Transverse colon (tissue), 4 donors: ENCODE measurements at regions not wholly inside any gene's neighbourhood (a gene's known extent, or its start where the extent isn't known, plus 50 kb on each side); places are given as distances from the start of the nearest gene placed in this dataset.
"Not testable (repeated sequence)": the region's sequence is repeated elsewhere in the genome, so short reads cannot be mapped to it uniquely, and the experiment has no call there.

Experiments
- DNase-seq: peaks from one replicate; pipeline ENCODE4 v3.0.0-alpha.2; 2019
- H3K27ac ChIP-seq, 4 donors: fragments of 200-600 bp; sonication (generic); 2 replicates each; pipeline ENCODE4 v1.5.1; 2016 to 2018; ENCODE audit warnings: inconsistent platforms in 4 of 4
- H3K27me3 ChIP-seq: fragments of 200-600 bp; sonication (generic); 2 replicates; pipeline ENCODE4 v1.5.1; 2017; ENCODE audit warnings: inconsistent platforms
- H3K36me3 ChIP-seq, 4 donors: fragments of 200-600 bp; sonication (generic); 2 replicates each; pipeline ENCODE4 v1.5.1; 2017 to 2019; ENCODE audit warnings: inconsistent platforms in 4 of 4
- H3K4me1 ChIP-seq, 4 donors: fragments of 200-600 bp; sonication (generic); 2 replicates each; pipeline ENCODE4 v1.5.1; 2017 to 2020; ENCODE audit warnings: inconsistent platforms in 4 of 4
- H3K4me3 ChIP-seq, 4 donors: fragments of 200-600 bp; sonication (generic); 1 replicate in 1 of 4; 2 replicates in 3 of 4; pipeline versions ENCODE4 v1.5.1 to v1.6.1; 2017 to 2019; ENCODE audit warnings: inconsistent platforms in 4 of 4
- H3K9me3 ChIP-seq, 2 donors: fragments of 200-600 bp; sonication (generic); 2 replicates each; pipeline ENCODE4 v1.5.1; 2017 to 2019; ENCODE audit warnings: inconsistent platforms in 2 of 2
- EP300 ChIP-seq: sonication (generic); formaldehyde crosslinking; IDR thresholded peaks from one replicate; pipeline ENCODE4 v1.6.1; 2017; ENCODE audit warnings: antibody characterized with exemption, low read depth
- POLR2A ChIP-seq: fragments of 450-650 bp; IDR thresholded peaks from one replicate; pipeline ENCODE4 v1.6.1; 2016; ENCODE audit warnings: antibody characterized with exemption, mild to moderate bottlenecking, moderate library complexity
- POLR2AphosphoS5 ChIP-seq, 3 donors: sonication (generic); formaldehyde crosslinking; IDR thresholded peaks; one replicate each; pipeline ENCODE4 v1.6.1; 2016; ENCODE audit warnings: antibody characterized with exemption in 3 of 3
- WGBS, 2 donors: methylation state at CpG; one replicate each; pipeline ENCODE4 v1.1.5; 2018; ENCODE audit warnings: low coverage in 1 of 2; 5-methylcytosine and 5-hydroxymethylcytosine counted together
- in situ Hi-C, 4 donors: fragments of 200-750 bp; cut with MboI; loops; one replicate each; pipeline versions ENCODE4 v1.15.0 to v1.15.1; 2017; ENCODE audit warnings: low sequenced_read_pairs in 3 of 4, low pct_ligation_motif_present in 1 of 4, low pct_unique_long_range_greater_than_20kb in 1 of 4
- intact Hi-C: fragments of 100-400 bp; cut with DNase I; formaldehyde crosslinking; loops from one replicate; pipeline ENCODE4 v1.15.1; 2023; ENCODE audit warnings: low total_unique reads
- TF ChIP-seq, protein P1 (sequence below), 5 experiments: fragments of 200-600 bp in 3 of 5; fragments of 450-650 bp in 2 of 5; sonication (generic) in 3 of 5; IDR thresholded peaks; 1 replicate in 2 of 5; 2 replicates in 3 of 5; pipeline ENCODE4 v1.5.1; 2016 to 2017; ENCODE audit warnings: antibody characterized with exemption in 5 of 5, inconsistent platforms in 3 of 5, mild to moderate bottlenecking in 2 of 5, moderate library complexity in 1 of 5

DNA sequence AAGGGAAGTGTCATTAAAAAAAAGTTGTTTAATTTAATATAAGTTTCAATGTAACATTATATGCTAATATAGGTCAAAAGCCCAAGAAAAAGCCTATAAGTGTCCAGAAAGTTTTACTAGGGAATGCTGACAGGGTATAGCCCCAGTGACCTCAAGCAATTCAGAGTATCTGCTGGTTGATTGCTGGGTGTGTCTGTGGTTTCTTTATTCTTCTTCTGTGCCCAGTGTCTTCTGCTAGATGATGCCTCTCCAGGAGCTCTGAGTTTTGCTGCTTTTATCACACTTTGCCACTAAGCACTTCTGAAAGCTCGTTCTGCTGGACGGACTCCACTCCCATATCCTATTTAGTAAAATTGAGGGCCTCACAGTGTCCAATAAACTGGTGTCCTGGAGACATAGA is 212.2 kb upstream of the NRG3 start:
- no peak overlapping the region for H3K4me3 ChIP-seq
- WGBS, 2 donors: 80 to 93% methylated on average over 2 of the region's 2 CpGs
- H3K4me1 ChIP-seq: no peaks in the 10 kb centered on the region
- no peaks in the 10 kb centered on the region for H3K9me3 ChIP-seq
- no peak for TF ChIP-seq POLR2A
- TF ChIP-seq POLR2AphosphoS5 (IDR thresholded peaks at IDR 0.05): no peak
- TF ChIP-seq EP300: no peak
- TF ChIP-seq, protein P1, sequence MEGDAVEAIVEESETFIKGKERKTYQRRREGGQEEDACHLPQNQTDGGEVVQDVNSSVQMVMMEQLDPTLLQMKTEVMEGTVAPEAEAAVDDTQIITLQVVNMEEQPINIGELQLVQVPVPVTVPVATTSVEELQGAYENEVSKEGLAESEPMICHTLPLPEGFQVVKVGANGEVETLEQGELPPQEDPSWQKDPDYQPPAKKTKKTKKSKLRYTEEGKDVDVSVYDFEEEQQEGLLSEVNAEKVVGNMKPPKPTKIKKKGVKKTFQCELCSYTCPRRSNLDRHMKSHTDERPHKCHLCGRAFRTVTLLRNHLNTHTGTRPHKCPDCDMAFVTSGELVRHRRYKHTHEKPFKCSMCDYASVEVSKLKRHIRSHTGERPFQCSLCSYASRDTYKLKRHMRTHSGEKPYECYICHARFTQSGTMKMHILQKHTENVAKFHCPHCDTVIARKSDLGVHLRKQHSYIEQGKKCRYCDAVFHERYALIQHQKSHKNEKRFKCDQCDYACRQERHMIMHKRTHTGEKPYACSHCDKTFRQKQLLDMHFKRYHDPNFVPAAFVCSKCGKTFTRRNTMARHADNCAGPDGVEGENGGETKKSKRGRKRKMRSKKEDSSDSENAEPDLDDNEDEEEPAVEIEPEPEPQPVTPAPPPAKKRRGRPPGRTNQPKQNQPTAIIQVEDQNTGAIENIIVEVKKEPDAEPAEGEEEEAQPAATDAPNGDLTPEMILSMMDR (IDR thresholded peaks at IDR 0.05): no peak
- H3K27ac ChIP-seq: no peak overlapping the region
- no peaks in the 10 kb centered on the region for H3K36me3 ChIP-seq
- in situ Hi-C loops (no loop called here), intact Hi-C loops (no loop called here)
- no peak for DNase-seq
- no peaks in the 10 kb centered on the region for H3K27me3 ChIP-seq

DNA sequence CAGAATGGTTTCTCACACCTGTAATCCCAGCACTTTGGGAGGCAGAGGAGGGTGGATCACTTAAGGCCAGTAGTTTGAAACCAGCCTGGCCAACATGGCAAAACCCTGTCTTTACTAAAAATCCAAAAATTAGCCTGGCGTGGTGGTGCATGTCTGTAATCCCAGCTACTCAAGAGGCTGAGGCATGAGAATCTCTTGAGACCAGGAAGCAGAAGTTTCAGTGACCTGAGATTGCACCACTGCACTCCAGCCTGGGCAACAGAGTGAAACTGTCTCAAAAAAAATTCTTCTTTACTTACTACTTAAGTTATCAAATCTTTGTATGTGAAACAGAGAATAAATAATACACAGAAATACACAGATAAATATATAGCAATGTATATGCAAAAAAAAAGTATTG is 210.2 kb upstream of the NRG3 start:
- intact Hi-C loops, in situ Hi-C loops, H3K36me3 ChIP-seq, H3K9me3 ChIP-seq, H3K4me3 ChIP-seq, H3K27ac ChIP-seq, H3K4me1 ChIP-seq, DNase-seq, H3K27me3 ChIP-seq: not testable (repeated sequence)
- WGBS, 2 donors: 67 to 70% methylated on average over 1 of the region's 1 CpG

DNA sequence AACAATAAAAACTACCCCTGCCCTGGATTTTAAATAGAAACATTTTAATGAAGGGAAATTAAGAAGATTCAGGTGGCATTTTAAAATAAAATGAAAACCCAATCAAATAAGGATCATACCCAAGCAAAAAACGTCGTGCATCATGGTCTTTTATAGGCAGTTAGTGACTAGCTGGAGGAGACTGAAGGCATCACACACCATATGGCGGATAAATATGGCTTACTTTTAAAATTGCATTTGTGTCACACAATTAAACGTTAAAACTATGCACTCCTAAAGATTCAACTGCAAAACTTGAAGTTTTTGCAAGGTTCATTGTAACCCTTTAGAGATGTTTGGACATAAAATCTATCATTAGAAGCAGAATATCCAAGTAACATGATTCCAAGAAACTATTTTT is 200.1 kb upstream of the NRG3 start:
- no peaks in the 10 kb centered on the region for H3K36me3 ChIP-seq
- 72 to 76% methylated on average over 4 of the region's 4 CpGs for WGBS, 2 donors
- H3K4me1 ChIP-seq: no peaks in the 10 kb centered on the region
- no peaks in the 10 kb centered on the region for H3K27me3 ChIP-seq
- in situ Hi-C loops (no loop called here), intact Hi-C loops (loop anchor here (5.0 kb wide), 1 partner anchor 472 kb away; no protein-coding TSS in a partner anchor)
- H3K27ac ChIP-seq: no peak overlapping the region
- H3K4me3 ChIP-seq: no peak overlapping the region
- H3K9me3 ChIP-seq: no peaks in the 10 kb centered on the region
- TF ChIP-seq EP300 (no peak), POLR2AphosphoS5 (IDR thresholded peaks at IDR 0.05) (no peak)
- TF ChIP-seq, protein P1 (IDR thresholded peaks at IDR 0.05): no peak
- DNase-seq: no peak

DNA sequence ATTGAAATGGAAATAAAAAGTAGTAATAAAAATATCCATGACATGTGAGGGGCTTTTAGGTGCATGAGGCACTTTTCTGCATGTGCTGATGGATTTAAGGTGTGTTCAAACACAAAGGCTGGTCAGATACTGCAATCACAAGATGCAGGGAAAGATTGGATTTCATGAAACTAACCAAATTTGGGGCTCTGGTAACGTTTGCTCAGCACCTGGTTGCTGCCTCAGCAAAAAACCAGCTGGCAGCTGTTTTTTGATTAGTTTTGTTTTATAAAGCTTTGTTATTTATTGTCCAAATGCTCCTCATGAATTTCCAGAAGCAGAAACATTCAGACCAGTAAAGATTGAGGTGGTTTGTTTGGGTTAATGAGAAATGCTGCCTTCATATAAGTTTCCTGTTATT is 195.7 kb upstream of the NRG3 start:
- 17 to 28% methylated on average over 1 of the region's 1 CpG for WGBS, 2 donors
- DNase-seq: no peak
- H3K27ac ChIP-seq: no peak overlapping the region
- no peaks in the 10 kb centered on the region for H3K9me3 ChIP-seq
- H3K4me3 ChIP-seq: no peak overlapping the region
- H3K36me3 ChIP-seq: no peaks in the 10 kb centered on the region
- intact Hi-C loops: loop anchor here (5.0 kb wide), 1 partner anchor 468 kb away; no protein-coding TSS in a partner anchor
- H3K27me3 ChIP-seq: no peaks in the 10 kb centered on the region
- H3K4me1 ChIP-seq: no peaks in the 10 kb centered on the region
- TF ChIP-seq, protein P1 (IDR thresholded peaks at IDR 0.05): no peak
- TF ChIP-seq POLR2A (no peak), POLR2AphosphoS5 (IDR thresholded peaks at IDR 0.05) (no peak), EP300 (no peak)
- in situ Hi-C loops: no loop called here

DNA sequence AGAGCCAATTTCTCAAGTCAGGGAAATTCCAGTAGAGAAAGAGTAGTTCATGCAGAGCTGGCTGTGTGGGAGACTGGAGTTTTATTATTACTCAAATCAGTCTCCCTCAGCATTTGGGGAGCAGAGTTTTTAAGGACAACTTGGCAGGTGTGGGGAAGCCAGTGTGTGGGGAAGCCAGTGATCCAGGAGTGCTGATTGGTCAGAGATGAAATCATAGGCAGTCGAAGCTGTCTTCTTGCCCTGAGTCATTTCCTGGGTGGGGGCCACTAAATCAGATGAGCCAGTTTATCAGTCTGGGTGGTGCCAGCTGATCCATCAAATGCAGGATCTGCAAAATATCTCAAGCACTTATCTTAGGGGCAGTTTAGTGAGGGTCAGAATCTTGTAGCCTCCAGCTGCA is 194.6 kb upstream of the NRG3 start:
- TF ChIP-seq EP300 (no peak), POLR2A (no peak), POLR2AphosphoS5 (IDR thresholded peaks at IDR 0.05) (no peak)
- TF ChIP-seq, protein P1 (IDR thresholded peaks at IDR 0.05): no peak
- Histone ChIP-seq H3K36me3 (no peaks in the 10 kb centered on the region), H3K27ac (no peak overlapping the region), H3K4me1 (no peaks in the 10 kb centered on the region), H3K9me3 (no peaks in the 10 kb centered on the region), H3K27me3 (no peaks in the 10 kb centered on the region), H3K4me3 (no peak overlapping the region)
- no peak for DNase-seq
- 58% methylated on average over 1 of the region's 1 CpG; no CpG with 5 or more reads in 1 of the 2 donors for WGBS, 2 donors
- intact Hi-C loops (no loop called here), in situ Hi-C loops (no loop called here)
